T-helper 17 cell (primary cell): ENCODE measurements at regions not wholly inside any gene's neighbourhood (a gene's known extent, or its start where the extent isn't known, plus 50 kb on each side); places are given as distances from the start of the nearest gene placed in this dataset.
"Not testable (repeated sequence)": the region's sequence is repeated elsewhere in the genome, so short reads cannot be mapped to it uniquely, and the experiment has no call there.

Experiments
- ATAC-seq: fragments of 150-1000 bp; cut with Tn5 transposase; 2 replicates; pipeline ENCODE4 v1.10.0; 2021; ENCODE audit warnings: mild to moderate bottlenecking, moderate library complexity
- DNase-seq, 3 donors: peaks; one replicate each; pipeline versions ENCODE4 v3.0.0 to v3.0.0-alpha.2; 2020 to 2021
- H3K9me3 ChIP-seq: one replicate; pipeline ENCODE4 v1.7.0; 2013; ENCODE audit warnings: low read length, mild to moderate bottlenecking; ENCODE audit not compliant: control insufficient read depth, poor library complexity, severe bottlenecking
- H3K27ac Mint-ChIP-seq: one replicate; pipeline ENCODE4 v1.8.0; 2022; ENCODE audit warnings: mild to moderate bottlenecking, moderate library complexity, mixed read lengths
- H3K27me3 Mint-ChIP-seq: one replicate; pipeline ENCODE4 v1.8.0; 2022; ENCODE audit warnings: mixed read lengths
- H3K36me3 Mint-ChIP-seq: one replicate; pipeline ENCODE4 v1.8.0; 2022; ENCODE audit warnings: low read depth, mixed read lengths
- H3K4me1 Mint-ChIP-seq: one replicate; pipeline ENCODE4 v1.8.0; 2022; ENCODE audit warnings: mild to moderate bottlenecking, mixed read lengths
- H3K4me3 Mint-ChIP-seq: one replicate; pipeline ENCODE4 v1.8.0; 2022; ENCODE audit warnings: mild to moderate bottlenecking, moderate library complexity, mixed read lengths

DNA sequence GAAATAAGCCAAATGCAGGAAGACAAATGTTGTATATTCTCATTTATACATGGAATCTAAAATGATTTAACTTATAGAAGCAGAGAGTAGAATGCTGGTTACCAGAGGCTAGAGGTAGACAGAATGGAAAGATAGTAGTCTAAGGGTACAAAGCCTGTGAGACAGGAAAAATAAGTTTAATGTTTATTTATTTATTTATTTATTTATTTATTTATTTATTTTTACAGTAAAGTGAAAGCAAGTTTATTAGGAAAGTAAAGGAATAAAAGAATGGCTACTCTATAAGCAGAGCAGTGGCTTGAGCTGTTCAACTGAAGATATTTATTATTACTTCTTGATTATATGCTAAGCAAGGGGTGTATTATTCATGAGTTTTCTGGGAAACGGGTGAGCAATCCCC lies 203.2 kb downstream of the LAS1L start:
- Mint-ChIP-seq H3K4me1 (no peaks in the 10 kb centered on the region), H3K4me3 (no peak overlapping the region), H3K27ac (no peak overlapping the region), H3K27me3 (no peaks in the 10 kb centered on the region), H3K36me3 (no peaks in the 10 kb centered on the region)
- DNase-seq (no peak), ATAC-seq (no peak)
- no peaks in the 10 kb centered on the region for H3K9me3 ChIP-seq

- no peaks in the 10 kb centered on the region for H3K36me3 Mint-ChIP-seq
- H3K4me1 Mint-ChIP-seq, result no peaks in the 10 kb centered on the region
- no peak for DNase-seq
- no peaks in the 10 kb centered on the region for H3K27me3 Mint-ChIP-seq
- ATAC-seq, result no peak
- no peak overlapping the region for H3K27ac Mint-ChIP-seq
- H3K4me3 Mint-ChIP-seq, result no peak overlapping the region
- H3K9me3 ChIP-seq, result no peaks in the 10 kb centered on the region
These were observed 234.3 kb downstream of the LAS1L start for GRCh38 chrX:65300104-65300809.

DNA sequence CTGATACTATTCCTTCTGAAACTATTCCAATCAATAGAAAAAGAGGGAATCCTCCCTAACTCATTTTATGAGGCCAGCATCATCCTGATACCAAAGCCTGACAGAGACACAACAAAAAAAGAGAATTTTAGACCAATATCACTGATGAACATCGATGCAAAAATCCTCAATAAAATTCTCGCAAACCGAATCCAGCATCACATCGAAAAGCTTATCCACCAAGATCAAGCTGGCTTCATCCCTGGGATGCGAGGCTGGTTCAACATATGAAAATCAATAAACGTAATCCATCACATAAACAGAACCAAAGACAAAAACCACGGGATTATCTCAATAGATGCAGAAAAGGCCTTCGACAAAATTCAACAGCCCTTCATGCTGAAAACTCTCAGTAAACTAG lies 251.7 kb downstream of the LAS1L start:
- not testable (repeated sequence) for H3K9me3 ChIP-seq, H3K4me3 Mint-ChIP-seq, H3K27me3 Mint-ChIP-seq, H3K36me3 Mint-ChIP-seq, ATAC-seq, H3K27ac Mint-ChIP-seq, H3K4me1 Mint-ChIP-seq, DNase-seq

DNA sequence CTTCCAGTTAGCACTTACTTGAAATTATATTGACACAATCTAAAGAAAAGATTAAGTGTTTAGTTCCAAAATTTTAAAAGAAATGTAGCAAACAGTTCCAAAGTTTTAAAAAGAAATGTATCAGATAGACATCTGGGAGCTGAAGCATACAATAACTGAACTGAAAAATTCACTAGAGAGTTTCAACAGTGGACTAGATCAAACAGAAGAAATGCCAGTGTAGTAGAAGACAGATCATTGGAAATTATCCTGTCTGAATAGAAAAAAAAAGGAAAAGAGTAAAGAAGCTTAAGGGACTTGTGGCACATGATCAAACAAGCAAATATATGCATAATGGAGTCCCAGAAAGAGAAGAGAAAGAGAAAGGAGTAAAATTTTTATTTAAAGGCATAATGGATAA lies 261.4 kb downstream of the LAS1L start:
- H3K4me1 Mint-ChIP-seq, result no peaks in the 10 kb centered on the region
- no peak for ATAC-seq
- H3K27me3 Mint-ChIP-seq, result no peaks in the 10 kb centered on the region
- H3K4me3 Mint-ChIP-seq, result no peak overlapping the region
- H3K9me3 ChIP-seq, result no peaks in the 10 kb centered on the region
- no peak overlapping the region for H3K27ac Mint-ChIP-seq
- H3K36me3 Mint-ChIP-seq, result no peaks in the 10 kb centered on the region
- no peak for DNase-seq

DNA sequence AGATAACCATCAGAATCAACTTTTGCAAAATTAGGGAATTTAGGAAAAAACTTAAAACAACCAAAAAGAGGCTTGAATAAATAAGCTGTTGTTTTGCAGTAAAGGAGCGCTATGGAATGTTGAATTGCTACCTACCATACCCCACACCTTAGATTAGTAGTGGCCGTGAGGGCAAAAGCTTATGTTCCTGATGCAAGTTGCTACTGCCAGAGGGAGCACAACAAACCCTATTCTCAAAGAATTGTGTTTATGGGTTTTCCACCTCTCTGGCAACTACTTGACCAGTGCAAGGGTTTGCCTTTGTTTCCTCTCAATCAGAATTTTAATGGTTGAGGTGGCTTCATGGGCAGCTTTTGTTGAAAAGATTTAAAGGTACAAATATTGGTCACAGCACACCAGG lies 268.1 kb downstream of the LAS1L start:
- H3K9me3 ChIP-seq, result no peaks in the 10 kb centered on the region
- DNase-seq, result no peak
- Mint-ChIP-seq H3K4me3 (no peak overlapping the region), H3K27ac (no peak overlapping the region), H3K27me3 (no peaks in the 10 kb centered on the region), H3K36me3 (no peaks in the 10 kb centered on the region), H3K4me1 (no peaks in the 10 kb centered on the region)
- ATAC-seq, result no peak

DNA sequence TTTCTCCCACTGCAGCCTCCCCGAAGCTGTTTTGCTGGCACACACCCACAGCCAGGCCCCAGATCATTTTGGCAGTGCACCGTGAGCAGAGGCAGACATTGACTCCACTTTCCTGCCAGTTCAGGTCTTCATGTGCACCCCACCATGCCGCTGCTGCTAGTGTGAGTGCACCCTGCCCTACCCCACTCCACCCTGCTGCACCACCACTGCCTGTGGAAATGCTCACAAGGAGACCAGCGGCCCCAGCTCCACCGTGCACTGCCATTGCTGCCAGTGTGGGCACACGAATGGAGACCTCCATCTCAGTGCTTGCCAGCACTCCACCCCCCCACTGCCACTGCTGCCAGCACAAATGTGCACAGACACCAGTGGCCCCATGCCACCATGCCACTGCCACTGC lies 277.6 kb upstream of the ZC4H2 start:
- H3K4me3 Mint-ChIP-seq, result no peak overlapping the region
- no peak for DNase-seq

GRCh38 chrX:65241059-65241721 lies 264.9 kb upstream of the ZC4H2 start:
- no peak overlapping the region for H3K4me3 Mint-ChIP-seq
- DNase-seq (no peak), ATAC-seq (no peak)
- no peaks in the 10 kb centered on the region for H3K4me1 Mint-ChIP-seq
- H3K27me3 Mint-ChIP-seq, result no peaks in the 10 kb centered on the region
- peaks cover 5% of the 10 kb centered on the region for H3K36me3 Mint-ChIP-seq
- peaks cover 2% of the 10 kb centered on the region for H3K9me3 ChIP-seq
- H3K27ac Mint-ChIP-seq, result no peak overlapping the region

More for the DNA sequence above, 277.6 kb upstream of the ZC4H2 start:
- H3K36me3 Mint-ChIP-seq, result no peaks in the 10 kb centered on the region
- H3K27me3 Mint-ChIP-seq, result no peaks in the 10 kb centered on the region
- no peak overlapping the region for H3K27ac Mint-ChIP-seq
- H3K4me1 Mint-ChIP-seq, result no peaks in the 10 kb centered on the region
- H3K9me3 ChIP-seq, result no peaks in the 10 kb centered on the region
- ATAC-seq, result no peak

GRCh38 chrX:65203545-65203944 lies 227.3 kb upstream of the ZC4H2 start:
- Mint-ChIP-seq H3K27ac (no peak overlapping the region), H3K4me1 (no peaks in the 10 kb centered on the region), H3K4me3 (no peak overlapping the region), H3K36me3 (no peaks in the 10 kb centered on the region), H3K27me3 (no peaks in the 10 kb centered on the region)
- no peaks in the 10 kb centered on the region for H3K9me3 ChIP-seq
- no peak for ATAC-seq
- DNase-seq, result no peak

GRCh38 chrX:65196758-65197360 lies 220.6 kb upstream of the ZC4H2 start:
- Mint-ChIP-seq H3K4me3 (no peak overlapping the region), H3K4me1 (peaks cover 2% of the 10 kb centered on the region)
- ATAC-seq, result no peak

GRCh38 chrX:65195621-65196020 lies 219.4 kb upstream of the ZC4H2 start:
- H3K4me1 Mint-ChIP-seq, result peaks cover 2% of the 10 kb centered on the region
- DNase-seq (no peak), ATAC-seq (no peak)
- no peak overlapping the region for H3K4me3 Mint-ChIP-seq
- H3K27me3 Mint-ChIP-seq, result no peaks in the 10 kb centered on the region
- peaks cover 2% of the 10 kb centered on the region for H3K36me3 Mint-ChIP-seq
- H3K27ac Mint-ChIP-seq, result no peak overlapping the region
- H3K9me3 ChIP-seq, result no peaks in the 10 kb centered on the region

More at GRCh38 chrX:65196758-65197360, 220.6 kb upstream of the ZC4H2 start:
- DNase-seq, result no peak
- peaks cover 2% of the 10 kb centered on the region for H3K36me3 Mint-ChIP-seq
- H3K27ac Mint-ChIP-seq, result peak overlapping the region; percentile 72
- no peaks in the 10 kb centered on the region for H3K27me3 Mint-ChIP-seq
- no peaks in the 10 kb centered on the region for H3K9me3 ChIP-seq

DNA sequence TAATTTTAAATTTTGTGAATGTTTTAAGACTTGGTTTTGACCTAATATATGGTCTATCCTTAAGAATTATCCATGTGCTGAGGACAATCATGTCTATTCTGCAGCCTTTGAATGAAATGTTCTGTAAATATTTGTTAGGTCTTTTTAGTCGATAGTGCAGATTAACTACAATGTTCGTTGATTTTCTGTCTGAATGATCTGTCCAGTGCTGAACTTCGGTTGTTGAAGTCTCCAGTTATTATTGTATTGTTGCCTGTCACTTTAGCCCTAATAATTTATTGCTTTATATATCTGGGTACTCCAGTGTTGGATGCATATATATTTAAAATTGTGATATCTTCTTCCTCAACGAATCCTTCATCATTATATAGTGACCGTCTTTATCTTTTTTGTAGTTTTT lies 218.3 kb upstream of the ZC4H2 start:
- Mint-ChIP-seq H3K36me3 (peaks cover 2% of the 10 kb centered on the region), H3K27ac (no peak overlapping the region), H3K4me1 (peaks cover 2% of the 10 kb centered on the region), H3K27me3 (no peaks in the 10 kb centered on the region), H3K4me3 (no peak overlapping the region)
- ATAC-seq (no peak), DNase-seq (no peak)
- H3K9me3 ChIP-seq, result no peaks in the 10 kb centered on the region

- not testable (repeated sequence) for H3K4me3 Mint-ChIP-seq, H3K36me3 Mint-ChIP-seq, H3K4me1 Mint-ChIP-seq
These were observed 187.1 kb upstream of the ZC4H2 start for GRCh38 chrX:65163325-65163724.

GRCh38 chrX:65148232-65148631 lies 172.0 kb upstream of the ZC4H2 start:
- peaks cover 5% of the 10 kb centered on the region for H3K9me3 ChIP-seq
- Mint-ChIP-seq H3K36me3 (peaks cover 2% of the 10 kb centered on the region), H3K4me3 (no peak overlapping the region), H3K27ac (no peak overlapping the region), H3K27me3 (no peaks in the 10 kb centered on the region), H3K4me1 (no peaks in the 10 kb centered on the region)
- ATAC-seq (no peak), DNase-seq (no peak)

More at GRCh38 chrX:65163325-65163724, 187.1 kb upstream of the ZC4H2 start:
- not testable (repeated sequence) for DNase-seq, H3K27me3 Mint-ChIP-seq, H3K27ac Mint-ChIP-seq, ATAC-seq, H3K9me3 ChIP-seq

DNA sequence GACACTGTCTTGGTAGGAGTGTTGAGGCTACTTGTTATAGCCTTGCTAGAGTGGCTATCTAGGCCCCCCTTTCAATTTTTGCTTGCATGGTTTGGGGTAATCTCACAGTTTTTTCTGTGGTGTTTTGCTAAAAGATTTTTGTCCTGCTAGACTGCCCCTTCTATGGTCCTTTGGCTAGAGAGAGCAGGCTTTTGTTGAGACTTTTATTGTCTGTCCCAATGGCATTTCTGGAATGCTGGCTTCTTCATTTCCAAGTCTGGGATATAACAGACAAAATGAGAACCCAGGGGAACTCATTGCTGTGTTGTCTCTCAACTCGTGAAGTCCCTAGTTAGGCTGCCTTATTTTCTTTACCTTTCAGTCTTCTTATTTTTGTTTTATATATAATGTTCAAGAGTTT lies 160.2 kb upstream of the ZC4H2 start:
- Mint-ChIP-seq H3K4me3 (no peak overlapping the region), H3K27me3 (no peaks in the 10 kb centered on the region), H3K36me3 (peaks cover 13% of the 10 kb centered on the region), H3K27ac (no peak overlapping the region), H3K4me1 (no peaks in the 10 kb centered on the region)
- no peaks in the 10 kb centered on the region for H3K9me3 ChIP-seq
- DNase-seq (no peak), ATAC-seq (no peak)
